ENCODE measurements at regions not wholly inside any gene's neighbourhood (a gene's known extent, or its start where the extent isn't known, plus 50 kb on each side); places are given as distances from the start of the nearest gene placed in this dataset.
"Not testable (repeated sequence)": the region's sequence is repeated elsewhere in the genome, so short reads cannot be mapped to it uniquely, and the experiment has no call there.

DNA sequence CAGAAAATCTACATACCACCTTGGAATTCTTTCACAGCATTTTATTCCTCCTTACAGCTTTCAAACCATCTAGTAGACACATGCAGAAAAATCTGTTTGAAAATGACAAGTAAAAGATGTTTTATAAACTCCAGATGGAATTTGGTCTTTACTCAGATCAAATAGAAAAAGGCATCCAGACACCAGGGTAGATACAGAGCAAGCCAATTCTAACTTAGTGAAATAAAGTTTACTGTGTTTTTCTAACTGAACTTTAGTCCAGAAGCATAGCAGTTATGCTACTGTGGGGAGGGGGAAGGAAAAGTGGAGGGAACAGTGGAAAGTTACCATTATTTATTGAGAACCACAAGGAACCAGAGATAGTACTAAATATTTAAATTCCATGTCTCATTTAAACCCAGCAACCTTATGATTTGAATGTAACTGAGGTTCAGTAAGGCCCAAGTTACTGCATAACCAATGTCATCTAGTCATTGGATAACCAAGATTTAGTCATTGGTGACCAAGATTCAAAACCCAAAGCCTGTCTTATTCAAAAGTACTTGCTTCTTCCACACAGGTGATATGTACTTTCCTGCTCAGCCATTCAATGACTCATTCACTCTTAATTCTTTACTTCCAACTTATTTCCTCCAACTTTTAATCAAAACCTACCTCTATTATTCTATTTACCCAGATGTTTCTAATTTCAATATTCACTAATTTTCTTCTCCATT lies 57.7 kb downstream of the RAD51AP2 start:
- H3K4me1 Mint-ChIP-seq: no peaks in the 10 kb centered on the region
- no peaks in the 10 kb centered on the region for H3K36me3 Mint-ChIP-seq (ENCODE audit: low read depth)
- TF ChIP-seq, protein P1, sequence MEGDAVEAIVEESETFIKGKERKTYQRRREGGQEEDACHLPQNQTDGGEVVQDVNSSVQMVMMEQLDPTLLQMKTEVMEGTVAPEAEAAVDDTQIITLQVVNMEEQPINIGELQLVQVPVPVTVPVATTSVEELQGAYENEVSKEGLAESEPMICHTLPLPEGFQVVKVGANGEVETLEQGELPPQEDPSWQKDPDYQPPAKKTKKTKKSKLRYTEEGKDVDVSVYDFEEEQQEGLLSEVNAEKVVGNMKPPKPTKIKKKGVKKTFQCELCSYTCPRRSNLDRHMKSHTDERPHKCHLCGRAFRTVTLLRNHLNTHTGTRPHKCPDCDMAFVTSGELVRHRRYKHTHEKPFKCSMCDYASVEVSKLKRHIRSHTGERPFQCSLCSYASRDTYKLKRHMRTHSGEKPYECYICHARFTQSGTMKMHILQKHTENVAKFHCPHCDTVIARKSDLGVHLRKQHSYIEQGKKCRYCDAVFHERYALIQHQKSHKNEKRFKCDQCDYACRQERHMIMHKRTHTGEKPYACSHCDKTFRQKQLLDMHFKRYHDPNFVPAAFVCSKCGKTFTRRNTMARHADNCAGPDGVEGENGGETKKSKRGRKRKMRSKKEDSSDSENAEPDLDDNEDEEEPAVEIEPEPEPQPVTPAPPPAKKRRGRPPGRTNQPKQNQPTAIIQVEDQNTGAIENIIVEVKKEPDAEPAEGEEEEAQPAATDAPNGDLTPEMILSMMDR (IDR thresholded peaks at IDR 0.05; ENCODE audit: unreplicated experiment in 3 of 3): no peak
- no peak overlapping the region for H3K27ac Mint-ChIP-seq
- peaks cover 9% of the 10 kb centered on the region for H3K27me3 Mint-ChIP-seq (ENCODE audit: low read depth)
- H3K9me3 Mint-ChIP-seq: no peaks in the 10 kb centered on the region
- no peak overlapping the region for H3K4me3 Mint-ChIP-seq

DNA sequence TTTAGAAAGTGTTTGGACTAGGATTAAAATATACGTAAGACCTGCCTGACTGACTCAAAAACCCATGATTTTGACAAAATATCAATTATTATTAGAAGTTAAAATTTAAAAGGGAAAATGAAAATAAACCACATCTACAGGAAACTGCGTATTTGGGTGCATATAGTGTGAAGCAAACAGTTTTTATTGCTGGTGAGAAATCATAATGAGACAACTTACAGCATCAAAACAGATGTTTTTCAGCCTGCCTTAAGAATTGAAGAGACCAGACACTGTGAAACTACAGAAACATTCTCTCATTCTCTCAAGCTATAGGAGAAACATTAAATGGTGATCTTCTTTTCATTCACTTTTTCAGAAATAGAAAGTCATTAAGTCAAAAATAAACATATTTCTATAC lies 62.9 kb downstream of the RAD51AP2 start:
- no peak overlapping the region for H3K27ac Mint-ChIP-seq
- TF ChIP-seq, protein P1 (IDR thresholded peaks at IDR 0.05; ENCODE audit: unreplicated experiment in 3 of 3): no peak
- H3K27me3 Mint-ChIP-seq (ENCODE audit: low read depth): peaks cover 9% of the 10 kb centered on the region
- H3K36me3 Mint-ChIP-seq (ENCODE audit: low read depth): no peaks in the 10 kb centered on the region
- no peak overlapping the region for H3K4me3 Mint-ChIP-seq
- H3K4me1 Mint-ChIP-seq: no peaks in the 10 kb centered on the region
- H3K9me3 Mint-ChIP-seq: peaks cover 8% of the 10 kb centered on the region

DNA sequence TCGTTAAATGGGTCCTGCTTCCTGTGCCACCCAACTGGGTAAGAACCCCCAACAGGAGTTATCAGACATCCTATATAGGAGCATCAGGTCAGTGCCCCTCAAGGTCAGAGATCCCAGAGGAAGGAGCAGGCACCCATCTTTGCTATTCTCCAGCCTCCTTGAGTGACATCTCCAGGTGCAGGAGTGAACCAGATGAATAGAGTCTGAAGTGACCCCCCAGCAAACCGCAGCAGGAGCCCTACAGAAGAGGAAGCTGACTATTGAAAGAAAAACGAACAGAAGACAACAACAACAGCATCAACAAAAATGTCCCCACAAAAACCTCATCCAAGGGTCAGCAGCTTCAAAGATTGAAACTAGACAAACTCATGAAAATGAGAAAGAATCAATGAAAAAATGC lies 72.0 kb downstream of the RAD51AP2 start:
- H3K27ac Mint-ChIP-seq; H3K36me3 Mint-ChIP-seq (ENCODE audit: low read depth); H3K4me3 Mint-ChIP-seq; H3K4me1 Mint-ChIP-seq; H3K27me3 Mint-ChIP-seq (ENCODE audit: low read depth): not testable (repeated sequence)
- peaks cover 32% of the 10 kb centered on the region for H3K9me3 Mint-ChIP-seq

DNA sequence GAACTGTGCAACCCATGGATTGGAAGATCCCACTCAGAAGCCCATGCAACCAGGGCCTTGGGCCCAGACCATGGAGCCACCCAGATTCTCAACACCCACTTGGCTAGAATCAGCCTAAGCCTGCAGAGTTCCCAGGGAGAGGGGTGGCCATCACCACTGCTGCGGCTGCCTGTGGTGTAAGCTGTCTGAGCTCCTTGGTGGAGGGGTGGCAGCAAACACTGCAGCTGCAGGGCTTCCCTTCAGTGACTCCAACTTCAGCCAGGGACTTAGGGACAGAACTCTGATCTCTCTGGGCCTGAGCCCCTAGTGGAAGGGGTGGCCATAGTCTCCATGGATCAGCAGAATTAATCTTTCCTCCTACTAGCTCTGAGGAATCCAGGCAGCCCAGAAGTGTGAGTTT lies 72.5 kb downstream of the RAD51AP2 start:
- Mint-ChIP-seq H3K9me3 (peaks cover 30% of the 10 kb centered on the region), H3K4me1 (no peaks in the 10 kb centered on the region), H3K4me3 (no peak overlapping the region), H3K27ac (no peak overlapping the region), H3K27me3 (ENCODE audit: low read depth) (peaks cover 4% of the 10 kb centered on the region), H3K36me3 (ENCODE audit: low read depth) (no peaks in the 10 kb centered on the region)
- TF ChIP-seq, protein P1 (IDR thresholded peaks at IDR 0.05; ENCODE audit: unreplicated experiment in 3 of 3): no peak

DNA sequence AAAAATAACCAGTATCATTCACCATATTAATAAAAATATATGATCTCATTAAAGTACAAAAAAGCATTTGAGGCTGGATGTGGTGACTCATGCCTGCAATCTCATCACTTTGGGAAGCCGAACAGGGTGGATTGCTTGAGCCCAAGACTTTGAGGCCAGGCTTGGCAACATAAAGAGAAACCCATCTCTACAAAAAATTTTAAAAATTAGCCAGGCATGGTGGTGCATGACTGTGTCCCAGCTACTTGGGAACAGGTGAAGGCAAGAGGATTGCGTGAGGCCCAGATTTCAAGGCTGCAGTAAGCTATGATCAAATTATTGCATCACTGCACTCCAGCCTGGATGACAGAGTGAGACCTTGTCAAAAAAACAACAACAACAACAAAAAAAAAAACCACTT lies 75.9 kb downstream of the RAD51AP2 start:
- Mint-ChIP-seq H3K27me3 (ENCODE audit: low read depth) (peaks cover 4% of the 10 kb centered on the region), H3K36me3 (ENCODE audit: low read depth) (no peaks in the 10 kb centered on the region), H3K27ac (no peak overlapping the region), H3K9me3 (peaks cover 9% of the 10 kb centered on the region), H3K4me3 (no peak overlapping the region), H3K4me1 (no peaks in the 10 kb centered on the region)
- TF ChIP-seq, protein P1 (IDR thresholded peaks at IDR 0.05; ENCODE audit: unreplicated experiment in 3 of 3): no peak

DNA sequence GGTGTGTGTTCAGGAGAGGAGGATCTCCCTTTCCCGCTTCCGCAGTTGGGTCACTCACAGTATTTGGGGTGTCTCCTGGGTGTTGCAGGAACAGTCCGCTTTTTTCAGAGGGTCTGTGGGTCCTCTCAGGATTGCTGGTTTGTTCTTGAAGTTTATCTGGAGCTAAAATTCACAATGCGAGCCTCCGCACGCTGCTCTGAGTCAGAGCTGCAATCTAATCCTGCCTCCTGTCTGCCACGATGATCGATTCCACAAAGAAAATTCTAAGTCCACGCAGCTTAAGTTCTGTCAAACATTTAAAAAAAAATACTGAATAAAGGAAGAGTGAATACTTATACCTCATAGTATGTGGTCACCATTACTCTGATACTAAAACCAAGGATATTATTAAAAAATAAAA lies 76.5 kb downstream of the RAD51AP2 start:
- Mint-ChIP-seq H3K9me3 (peaks cover 7% of the 10 kb centered on the region), H3K4me1 (no peaks in the 10 kb centered on the region), H3K36me3 (ENCODE audit: low read depth) (no peaks in the 10 kb centered on the region), H3K27ac (no peak overlapping the region), H3K4me3 (no peak overlapping the region), H3K27me3 (ENCODE audit: low read depth) (peaks cover 4% of the 10 kb centered on the region)
- TF ChIP-seq, protein P1 (IDR thresholded peaks at IDR 0.05; ENCODE audit: unreplicated experiment in 3 of 3): no peak
